Effector memory CD8-positive, alpha-beta T cell (primary cell): ENCODE measurements at regions not wholly inside any gene's neighbourhood (a gene's known extent, or its start where the extent isn't known, plus 50 kb on each side); places are given as distances from the start of the nearest gene placed in this dataset.

Experiments
- ATAC-seq: fragments of 150-1000 bp; cut with Tn5 transposase; replicated peaks from 2 replicates; pipeline ENCODE4 v1.10.0; 2021; ENCODE audit warnings: mild to moderate bottlenecking, moderate library complexity
- DNase-seq, 3 experiments: peaks; one replicate each; pipeline ENCODE4 v3.0.0; 2021
- H3K27ac Mint-ChIP-seq, 2 donors: one replicate each; pipeline ENCODE4 v1.8.0; 2022; ENCODE audit warnings: mild to moderate bottlenecking in 2 of 2, mixed read lengths in 2 of 2, moderate library complexity in 2 of 2
- H3K27me3 Mint-ChIP-seq, 2 donors: one replicate each; pipeline ENCODE4 v1.8.0; 2022; ENCODE audit warnings: mixed read lengths in 2 of 2
- H3K36me3 Mint-ChIP-seq: one replicate; pipeline ENCODE4 v1.8.0; 2022; ENCODE audit warnings: mild to moderate bottlenecking, moderate library complexity, mixed read lengths; ENCODE audit not compliant: insufficient read depth
- H3K4me1 Mint-ChIP-seq, 2 donors: one replicate each; pipeline ENCODE4 v1.8.0; 2022; ENCODE audit warnings: low read depth in 2 of 2, mixed read lengths in 2 of 2
- H3K4me3 Mint-ChIP-seq, 2 donors: one replicate each; pipeline ENCODE4 v1.8.0; 2022; ENCODE audit warnings: mild to moderate bottlenecking in 2 of 2, mixed read lengths in 2 of 2, moderate library complexity in 2 of 2
- H3K9me3 Mint-ChIP-seq, 2 donors: one replicate each; pipeline ENCODE4 v1.8.0; 2022; ENCODE audit warnings: mixed read lengths in 2 of 2

DNA sequence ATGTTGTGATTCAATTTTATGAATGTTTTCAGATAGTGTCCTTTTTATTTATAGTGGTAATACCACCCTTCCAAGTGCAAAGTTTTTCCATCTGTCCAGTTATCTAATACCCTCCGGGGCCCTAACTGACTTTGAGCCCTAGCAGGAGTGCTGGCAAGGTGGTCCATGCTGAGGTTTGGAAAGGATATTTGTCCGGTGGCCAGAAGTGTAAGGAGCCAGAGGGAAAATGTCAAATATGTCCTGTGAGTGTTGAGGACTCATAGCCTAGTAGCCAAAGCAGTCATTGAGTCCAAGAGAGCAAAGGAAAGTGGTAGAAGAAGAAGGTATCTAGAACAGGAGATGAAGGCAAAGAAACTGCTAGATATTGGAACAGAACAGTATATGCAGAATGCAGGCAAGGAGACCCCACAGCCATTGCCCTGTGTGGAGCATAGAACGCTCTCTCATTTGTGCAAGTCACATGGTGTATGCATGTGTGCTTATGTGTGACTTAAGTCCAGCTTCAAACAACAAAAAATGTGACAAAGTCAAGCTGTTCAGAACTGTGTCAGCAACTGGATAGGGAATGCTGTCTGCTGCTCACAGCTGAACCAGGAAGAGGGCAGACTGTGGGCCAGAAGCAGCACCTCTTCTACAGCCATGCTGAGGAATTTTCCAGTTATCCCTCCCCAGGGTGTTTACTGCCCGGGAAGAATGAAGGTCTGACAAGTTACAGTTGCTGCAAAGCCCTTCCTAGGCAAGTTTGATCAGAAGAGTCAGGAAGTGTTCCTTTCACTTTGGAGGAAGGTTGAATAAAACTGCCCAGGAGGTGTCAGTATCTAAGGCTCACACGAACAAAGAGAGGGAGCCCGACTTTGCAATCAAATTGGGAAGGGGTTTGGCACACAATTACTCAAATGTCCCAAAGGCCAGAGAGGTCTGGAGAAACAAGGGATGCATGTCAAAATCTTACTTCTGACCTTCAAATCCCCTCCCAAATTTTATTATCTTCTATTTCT is 463.3 kb upstream of the DMAC1 start:
- Mint-ChIP-seq H3K4me3 (no peak overlapping the region), H3K4me1 (no peaks in the 10 kb centered on the region), H3K9me3 (no peaks in the 10 kb centered on the region), H3K27ac (no peak overlapping the region), H3K27me3 (peaks cover 0 to 21% of the 10 kb centered on the region in 2 donors), H3K36me3 (no peaks in the 10 kb centered on the region)
- no peak for DNase-seq
- no peak for ATAC-seq

DNA sequence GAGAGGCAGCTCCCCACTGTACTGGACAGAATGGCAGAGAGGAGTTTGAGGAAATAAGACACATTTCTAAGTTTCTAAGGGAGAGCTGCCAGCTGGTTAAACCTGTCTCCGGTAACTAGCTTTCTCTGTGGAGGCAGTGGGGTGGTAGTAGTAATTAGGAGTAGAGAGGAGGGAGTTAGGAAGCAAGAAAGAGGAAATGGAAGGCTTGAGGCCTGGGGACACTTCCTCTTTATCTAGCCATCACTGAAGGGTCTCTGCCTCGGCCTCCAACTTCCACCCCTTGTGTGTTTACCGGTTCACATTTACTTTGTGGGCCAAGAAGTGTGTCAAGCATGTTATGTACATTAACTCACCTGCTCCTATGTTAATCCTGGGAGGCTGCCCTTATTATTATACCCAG is 462.2 kb upstream of the DMAC1 start:
- Mint-ChIP-seq H3K36me3 (no peaks in the 10 kb centered on the region), H3K27me3 (peaks cover 0 to 21% of the 10 kb centered on the region in 2 donors), H3K27ac (no peak overlapping the region), H3K4me3 (no peak overlapping the region), H3K9me3 (no peaks in the 10 kb centered on the region), H3K4me1 (no peaks in the 10 kb centered on the region)
- ATAC-seq (no peak), DNase-seq (no peak)

DNA sequence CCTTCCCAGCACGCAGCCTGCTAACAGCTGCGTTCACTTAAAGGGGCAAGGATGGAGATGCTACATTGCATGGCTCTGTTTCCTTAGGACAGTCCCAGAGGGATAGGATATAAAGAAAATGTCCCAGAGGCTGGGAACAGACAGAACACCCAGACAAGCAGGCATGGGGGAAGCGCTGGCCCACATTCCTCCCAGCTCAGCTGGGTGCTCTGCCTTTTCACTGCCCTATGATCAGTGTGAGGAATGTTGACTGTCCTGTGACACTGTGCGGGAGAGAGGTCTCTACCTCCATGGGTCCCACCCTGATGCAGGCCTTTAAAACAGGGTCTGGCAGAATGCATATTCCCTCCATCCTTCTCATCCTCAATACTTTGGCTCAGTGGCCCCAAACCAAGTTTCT is 459.4 kb upstream of the DMAC1 start:
- H3K4me3 Mint-ChIP-seq = no peak overlapping the region
- DNase-seq = no peak
- peaks cover 0 to 5% of the 10 kb centered on the region in 2 donors for H3K27me3 Mint-ChIP-seq
- no peaks in the 10 kb centered on the region for H3K36me3 Mint-ChIP-seq
- no peaks in the 10 kb centered on the region for H3K9me3 Mint-ChIP-seq
- no peaks in the 10 kb centered on the region for H3K4me1 Mint-ChIP-seq
- no peak overlapping the region for H3K27ac Mint-ChIP-seq
- no peak for ATAC-seq

DNA sequence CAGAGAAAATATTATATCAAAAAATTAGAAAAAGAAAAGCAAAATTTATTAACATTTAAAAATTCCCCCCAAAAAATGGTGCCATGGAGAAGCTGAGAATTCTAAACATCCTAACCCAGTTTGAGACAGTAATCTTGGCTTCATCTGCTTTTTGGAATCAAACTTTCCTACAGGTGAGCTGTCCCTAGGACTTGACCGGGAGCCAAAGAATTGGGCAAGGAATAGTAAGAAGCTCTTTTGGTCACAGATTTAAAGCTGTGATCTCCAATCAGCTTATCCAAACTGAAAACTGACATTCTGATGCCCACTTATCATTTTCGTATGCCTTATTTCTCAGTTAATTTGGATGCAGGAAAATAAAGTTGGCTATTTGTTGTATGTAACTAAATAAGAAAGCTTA is 457.3 kb upstream of the DMAC1 start:
- DNase-seq = no peak
- no peak overlapping the region for H3K4me3 Mint-ChIP-seq
- H3K4me1 Mint-ChIP-seq = no peaks in the 10 kb centered on the region
- no peaks in the 10 kb centered on the region for H3K9me3 Mint-ChIP-seq
- ATAC-seq = no peak
- no peak overlapping the region for H3K27ac Mint-ChIP-seq
- peaks cover 0 to 5% of the 10 kb centered on the region in 2 donors for H3K27me3 Mint-ChIP-seq
- H3K36me3 Mint-ChIP-seq = no peaks in the 10 kb centered on the region

DNA sequence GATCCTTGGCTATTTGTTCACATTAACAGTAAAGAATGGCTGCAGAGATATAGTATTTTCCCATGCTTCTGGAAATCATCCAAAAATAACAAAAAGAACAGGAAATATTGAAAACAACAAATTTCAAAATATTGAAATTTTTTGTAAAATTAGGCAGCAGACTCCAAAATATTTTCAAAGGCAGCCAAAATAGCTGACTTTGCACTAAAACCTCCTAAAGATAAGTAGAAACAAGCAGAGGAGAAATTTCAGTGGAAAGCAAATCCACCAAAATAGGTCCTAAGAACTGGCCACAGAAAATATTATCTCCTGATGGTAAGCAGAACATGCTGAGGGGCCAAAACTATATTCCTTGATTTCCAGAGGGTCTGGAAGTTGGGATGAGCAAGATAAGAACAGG is 456.3 kb upstream of the DMAC1 start:
- H3K27me3 Mint-ChIP-seq = peaks cover 0 to 5% of the 10 kb centered on the region in 2 donors
- no peaks in the 10 kb centered on the region for H3K4me1 Mint-ChIP-seq
- no peaks in the 10 kb centered on the region for H3K36me3 Mint-ChIP-seq
- H3K9me3 Mint-ChIP-seq = no peaks in the 10 kb centered on the region
- DNase-seq = no peak
- no peak overlapping the region for H3K4me3 Mint-ChIP-seq
- ATAC-seq = no peak
- no peak overlapping the region for H3K27ac Mint-ChIP-seq

DNA sequence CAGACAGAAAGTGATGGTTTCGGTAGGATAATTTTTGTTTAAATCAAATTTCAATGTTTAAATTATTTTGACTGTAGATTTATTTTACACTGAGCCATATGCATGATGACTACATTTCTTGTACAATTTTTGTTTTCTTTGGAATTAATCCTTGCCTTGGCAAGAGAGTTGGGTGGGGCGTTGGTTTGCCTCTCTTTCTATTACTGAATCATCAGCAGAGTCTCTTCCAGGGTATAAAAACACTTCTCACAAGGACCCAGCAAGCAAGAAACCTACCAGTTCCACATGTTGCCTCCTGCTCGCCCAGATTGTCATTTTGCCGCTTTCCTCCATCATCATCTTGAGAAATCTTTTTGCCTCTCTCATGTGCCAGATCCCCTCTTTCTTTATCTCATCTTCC is 455.0 kb upstream of the DMAC1 start:
- Mint-ChIP-seq H3K9me3 (no peaks in the 10 kb centered on the region), H3K36me3 (no peaks in the 10 kb centered on the region), H3K4me3 (no peak overlapping the region), H3K27ac (no peak overlapping the region), H3K4me1 (no peaks in the 10 kb centered on the region), H3K27me3 (peaks cover 0 to 5% of the 10 kb centered on the region in 2 donors)
- ATAC-seq = no peak
- DNase-seq = no peak

DNA sequence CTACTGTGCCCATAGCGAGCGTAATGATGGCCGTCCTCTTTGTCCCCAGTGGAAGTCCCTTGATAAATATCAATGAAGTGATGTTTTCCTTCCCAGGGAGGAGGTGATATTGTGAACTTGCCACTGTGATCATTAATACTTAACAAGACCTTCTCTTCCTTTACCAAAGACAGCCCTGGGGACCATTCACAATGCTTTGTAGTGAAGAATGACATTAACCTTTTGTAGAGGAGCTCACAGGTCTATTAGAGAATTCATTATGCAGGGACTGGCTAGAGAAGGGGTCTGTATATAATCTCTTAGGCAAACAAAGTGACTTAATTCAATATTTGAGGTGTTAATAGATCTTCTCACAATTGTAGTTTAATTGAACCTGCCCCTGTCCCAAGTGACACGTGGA is 452.9 kb upstream of the DMAC1 start:
- Mint-ChIP-seq H3K36me3 (no peaks in the 10 kb centered on the region), H3K27me3 (peaks cover 0 to 7% of the 10 kb centered on the region in 2 donors), H3K9me3 (no peaks in the 10 kb centered on the region), H3K27ac (no peak overlapping the region), H3K4me3 (no peak overlapping the region), H3K4me1 (no peaks in the 10 kb centered on the region)
- ATAC-seq = no peak
- no peak for DNase-seq

DNA sequence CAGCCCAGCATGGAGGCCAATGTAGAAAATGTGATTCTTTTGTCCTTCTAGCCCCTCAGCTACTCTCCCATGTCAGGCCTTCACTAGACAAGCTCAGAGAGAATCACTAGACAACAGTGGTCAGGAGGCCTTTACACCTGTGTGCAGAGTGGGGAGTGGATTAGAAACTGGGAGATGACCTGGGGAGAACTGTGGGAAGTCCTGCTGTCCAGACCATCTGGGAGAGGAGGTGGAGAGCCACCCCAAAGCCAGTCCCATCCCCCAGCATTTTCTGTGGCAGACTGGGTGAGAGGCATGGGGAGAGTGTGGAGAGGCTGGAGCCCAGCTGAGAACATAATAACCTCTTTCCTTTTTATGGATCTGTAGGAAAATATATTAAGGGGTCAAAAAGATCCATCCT is 452.0 kb upstream of the DMAC1 start:
- no peak for DNase-seq
- no peak overlapping the region for H3K4me3 Mint-ChIP-seq
- no peaks in the 10 kb centered on the region for H3K4me1 Mint-ChIP-seq

DNA sequence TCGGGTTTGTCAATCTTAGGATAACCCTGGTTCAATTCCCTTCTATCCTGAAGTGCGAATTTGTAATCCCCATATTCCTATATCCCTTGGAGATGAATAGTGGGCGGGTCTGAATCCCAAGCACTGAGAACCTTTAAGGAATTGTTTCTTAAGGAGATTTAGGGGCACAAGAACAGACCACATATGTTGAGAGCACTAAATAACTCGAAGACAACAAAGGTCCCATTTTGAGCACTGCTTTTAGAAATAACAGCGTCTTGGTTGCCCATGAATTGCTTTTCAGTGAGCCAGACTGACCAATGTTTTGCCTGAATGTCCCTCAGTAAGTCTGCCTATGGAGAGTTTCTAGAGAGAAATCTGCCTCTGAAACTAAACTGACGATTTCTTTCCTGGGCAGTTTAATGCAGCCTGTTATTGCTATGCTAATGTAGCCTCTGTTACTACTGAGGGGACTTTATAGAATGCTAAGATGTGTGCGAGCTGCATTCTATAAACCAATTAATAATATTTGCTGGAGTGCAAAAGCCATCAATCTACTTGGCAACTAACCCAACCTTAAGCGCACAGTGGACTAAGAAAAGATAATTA is 445.0 kb upstream of the DMAC1 start:
- Mint-ChIP-seq H3K4me3 (no peak overlapping the region), H3K9me3 (no peaks in the 10 kb centered on the region), H3K4me1 (no peaks in the 10 kb centered on the region), H3K36me3 (no peaks in the 10 kb centered on the region), H3K27ac (no peak overlapping the region), H3K27me3 (peaks cover 0 to 15% of the 10 kb centered on the region in 2 donors)
- DNase-seq = no peak
- no peak for ATAC-seq

More for the DNA sequence above, 452.0 kb upstream of the DMAC1 start:
- no peak for ATAC-seq
- H3K27ac Mint-ChIP-seq = no peak overlapping the region
- H3K9me3 Mint-ChIP-seq = no peaks in the 10 kb centered on the region
- H3K27me3 Mint-ChIP-seq = peaks cover 0 to 7% of the 10 kb centered on the region in 2 donors
- H3K36me3 Mint-ChIP-seq = no peaks in the 10 kb centered on the region

DNA sequence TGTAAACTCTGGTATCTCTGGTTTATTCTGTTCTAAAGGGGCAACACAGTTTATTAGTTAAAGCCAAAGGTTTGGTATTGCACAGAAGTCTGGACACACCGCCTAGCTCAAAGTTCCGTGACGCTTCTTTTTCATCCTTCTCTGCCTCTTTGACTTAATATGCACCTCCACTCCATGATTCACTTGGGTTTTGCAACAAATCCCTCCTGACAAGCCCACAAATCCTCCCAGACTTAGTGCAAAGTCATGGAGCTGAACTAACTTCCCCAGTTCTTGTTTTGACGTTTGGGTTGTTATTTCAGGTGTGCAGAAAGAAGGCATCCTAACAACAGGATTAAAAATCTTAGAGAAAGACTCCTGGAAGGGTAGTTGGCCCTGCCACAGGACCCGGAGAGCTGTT is 441.6 kb upstream of the DMAC1 start:
- Mint-ChIP-seq H3K4me3 (no peak overlapping the region), H3K27ac (no peak overlapping the region), H3K27me3 (peaks cover 0 to 18% of the 10 kb centered on the region in 2 donors), H3K9me3 (peaks cover 0 to 2% of the 10 kb centered on the region in 2 donors), H3K36me3 (no peaks in the 10 kb centered on the region), H3K4me1 (no peaks in the 10 kb centered on the region)
- DNase-seq = no peak
- ATAC-seq = no peak

DNA sequence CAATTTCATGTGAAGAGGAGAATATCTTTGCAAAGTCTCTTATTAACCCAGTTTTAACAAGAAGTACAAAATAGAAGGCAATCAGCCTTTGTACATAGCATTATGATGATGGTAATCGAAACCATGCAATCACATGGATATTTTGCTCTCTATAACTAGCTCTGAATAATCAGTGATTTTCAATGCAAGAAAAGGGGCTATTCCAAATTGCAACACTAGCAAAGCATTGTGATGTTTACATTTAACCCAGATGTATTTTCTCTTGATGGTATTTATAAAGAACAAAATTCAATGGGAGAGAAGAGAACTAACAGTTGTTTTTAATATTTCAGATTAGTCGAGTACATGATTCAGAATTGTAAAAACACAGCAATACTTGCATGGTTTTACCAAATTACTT is 437.5 kb upstream of the DMAC1 start:
- H3K4me1 Mint-ChIP-seq = no peaks in the 10 kb centered on the region
- H3K4me3 Mint-ChIP-seq = no peak overlapping the region
- ATAC-seq = no peak
- no peak overlapping the region for H3K27ac Mint-ChIP-seq
- DNase-seq = no peak
- peaks cover 5 to 29% of the 10 kb centered on the region in 2 donors for H3K27me3 Mint-ChIP-seq
- peaks cover 0 to 2% of the 10 kb centered on the region in 2 donors for H3K9me3 Mint-ChIP-seq
- no peaks in the 10 kb centered on the region for H3K36me3 Mint-ChIP-seq

DNA sequence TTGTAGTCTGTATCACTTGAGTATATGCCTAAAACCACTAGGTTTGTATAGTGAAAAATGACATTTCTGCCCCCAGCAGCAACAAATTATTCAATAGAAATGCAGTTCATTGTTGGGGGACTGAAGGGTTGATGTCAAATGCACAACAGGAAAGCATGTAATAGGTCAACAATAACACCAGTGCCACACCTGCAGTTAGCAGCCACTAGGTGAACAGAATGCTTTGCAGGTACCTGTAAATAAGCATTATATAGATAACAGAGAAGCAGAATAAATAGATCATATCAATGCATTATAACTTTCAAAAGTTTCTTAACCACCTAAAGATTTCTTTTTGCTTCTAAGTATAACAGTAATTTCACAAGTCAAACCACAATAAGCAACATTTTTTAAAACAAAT is 435.9 kb upstream of the DMAC1 start:
- ATAC-seq (no peak), DNase-seq (no peak)
- H3K4me1 Mint-ChIP-seq = no peaks in the 10 kb centered on the region
- H3K9me3 Mint-ChIP-seq = peaks cover 0 to 2% of the 10 kb centered on the region in 2 donors
- H3K36me3 Mint-ChIP-seq = no peaks in the 10 kb centered on the region
- H3K27ac Mint-ChIP-seq = no peak overlapping the region
- no peak overlapping the region for H3K4me3 Mint-ChIP-seq
- peaks cover 5 to 29% of the 10 kb centered on the region in 2 donors for H3K27me3 Mint-ChIP-seq

DNA sequence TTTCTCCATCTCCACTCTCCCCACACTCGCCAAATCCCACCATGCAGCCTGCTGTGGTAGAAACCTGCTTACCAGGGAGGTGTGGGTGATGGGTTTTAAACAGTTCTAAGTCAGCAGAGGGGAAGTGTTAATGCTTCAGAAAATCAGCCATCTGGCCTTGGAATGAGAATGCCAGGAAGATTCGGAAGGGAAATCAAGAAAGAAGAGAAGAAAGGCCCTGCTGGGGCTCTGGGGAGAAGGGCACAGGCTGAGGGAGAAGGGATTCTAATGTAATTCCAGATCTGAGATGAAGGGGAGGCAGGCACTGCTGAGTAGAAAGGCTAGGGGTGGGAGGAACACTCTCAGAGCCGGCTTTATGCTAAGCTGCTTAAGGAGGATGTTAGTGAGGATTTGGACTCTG is 434.7 kb upstream of the DMAC1 start:
- no peak for DNase-seq
- H3K4me3 Mint-ChIP-seq = no peak overlapping the region

DNA sequence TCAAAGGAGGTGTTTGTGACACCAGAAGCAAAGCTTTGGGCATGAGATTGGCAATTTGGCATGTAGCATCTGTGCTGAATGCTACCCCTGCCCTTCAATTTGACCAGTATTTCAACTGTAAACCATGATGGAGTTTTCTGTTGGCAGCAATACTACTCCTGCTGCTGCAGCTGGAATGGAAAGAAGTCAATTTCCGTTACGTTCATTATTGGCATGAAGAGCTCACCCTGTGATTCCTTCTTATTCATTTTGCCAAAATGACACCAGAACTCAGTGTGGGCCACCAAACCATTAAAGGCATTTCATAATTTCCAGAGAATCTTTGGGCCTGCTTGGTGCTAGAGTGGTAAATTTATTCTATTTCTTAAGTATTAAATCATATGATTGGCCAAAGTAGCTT is 433.1 kb upstream of the DMAC1 start:
- no peaks in the 10 kb centered on the region for H3K36me3 Mint-ChIP-seq
- no peak overlapping the region for H3K27ac Mint-ChIP-seq
- peaks cover 0 to 2% of the 10 kb centered on the region in 2 donors for H3K9me3 Mint-ChIP-seq
- H3K4me3 Mint-ChIP-seq = no peak overlapping the region
- peaks cover 5 to 12% of the 10 kb centered on the region in 2 donors for H3K27me3 Mint-ChIP-seq
- ATAC-seq = no peak
- H3K4me1 Mint-ChIP-seq = no peaks in the 10 kb centered on the region
- no peak for DNase-seq

More for the DNA sequence above, 434.7 kb upstream of the DMAC1 start:
- Mint-ChIP-seq H3K36me3 (no peaks in the 10 kb centered on the region), H3K4me1 (no peaks in the 10 kb centered on the region), H3K27ac (no peak overlapping the region), H3K9me3 (peaks cover 0 to 2% of the 10 kb centered on the region in 2 donors), H3K27me3 (peaks cover 5 to 18% of the 10 kb centered on the region in 2 donors)
- no peak for ATAC-seq
